Right ventricle myocardium superior (tissue), 1 donor: ENCODE measurements at regions not wholly inside any gene's neighbourhood (a gene's known extent, or its start where the extent isn't known, plus 50 kb on each side); places are given as distances from the start of the nearest gene placed in this dataset.
"Not testable (repeated sequence)": the region's sequence is repeated elsewhere in the genome, so short reads cannot be mapped to it uniquely, and the experiment has no call there.

ENCODE experiments used
- ATAC-seq: fragments of 200-7000 bp; cut with Tn5 transposase; one replicate; pipeline ENCODE4 v1.9.1; 2020; ENCODE audit warnings: mild to moderate bottlenecking; ENCODE audit not compliant: poor library complexity
- DNase-seq: peaks from one replicate; pipeline ENCODE4 v3.0.0-alpha.2; 2020
- intact Hi-C: fragments of 100-400 bp; cut with DNase I; formaldehyde crosslinking; loops from one replicate; pipeline ENCODE4 v1.11.2; 2022
- donor health status: DM: no; HTN: yes; CAD: no; lungs with severe emphysema.

DNA sequence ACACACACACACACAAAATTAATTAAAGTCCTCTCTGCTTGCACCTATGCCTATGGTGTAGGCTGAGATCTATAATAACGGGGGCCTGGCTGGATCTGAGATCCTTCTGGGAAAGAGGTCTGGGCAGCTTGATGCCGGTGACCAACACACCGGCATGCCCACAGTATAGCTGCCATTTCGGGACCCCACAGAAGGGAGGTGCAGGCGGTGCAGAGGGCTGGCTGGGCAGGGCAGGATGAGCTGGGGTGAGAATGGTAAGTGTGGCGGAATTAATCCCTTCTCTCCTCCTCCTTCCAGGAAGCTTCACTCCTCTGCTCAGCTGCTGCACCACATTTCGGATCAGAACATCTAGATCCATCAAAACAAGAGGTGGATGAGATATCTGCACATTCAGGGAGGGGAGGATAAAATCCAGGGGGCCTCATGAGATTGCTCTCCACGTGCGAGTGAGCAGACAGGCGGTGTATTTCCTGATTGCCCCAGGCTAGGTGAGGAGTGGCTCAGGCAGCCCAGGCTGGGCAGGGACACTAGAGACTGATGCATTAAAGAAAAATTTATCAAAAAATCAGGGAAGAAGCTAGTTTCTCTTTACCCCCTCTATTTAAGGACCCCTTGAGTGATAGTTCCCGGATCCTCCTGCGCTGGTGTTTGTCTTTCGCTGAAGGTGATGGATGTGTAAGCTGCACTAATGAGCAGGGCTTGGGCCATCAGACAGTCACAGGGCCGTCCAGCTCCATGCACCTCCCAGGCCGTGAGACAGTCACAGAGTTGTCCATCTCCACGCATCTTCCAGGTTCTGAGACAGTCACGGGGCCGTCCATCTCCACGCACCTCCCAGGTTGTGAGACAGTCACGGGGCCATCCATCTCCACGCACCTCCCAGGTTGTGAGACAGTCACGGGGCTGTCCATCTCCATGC lies 449.9 kb downstream of the PTPRU start:
- intact Hi-C loops: no loop called here
- ATAC-seq: no peak
- no peak for DNase-seq

GRCh38 chr1:29685387-29685786 lies 449.1 kb downstream of the PTPRU start:
- ATAC-seq: no peak
- intact Hi-C loops: no loop called here

GRCh38 chr1:29684141-29684540 lies 447.8 kb downstream of the PTPRU start:
- DNase-seq (no peak), ATAC-seq (no peak)
- intact Hi-C loops: no loop called here

More at GRCh38 chr1:29685387-29685786, 449.1 kb downstream of the PTPRU start:
- no peak for DNase-seq

- no peak for DNase-seq
- intact Hi-C loops: no loop called here
- no peak for ATAC-seq
Observed at GRCh38 chr1:29683472-29683871, 447.1 kb downstream of the PTPRU start.

- DNase-seq: no peak
- intact Hi-C loops: no loop called here
- ATAC-seq: peak; percentile 61
Observed at GRCh38 chr1:29682919-29683295, 446.6 kb downstream of the PTPRU start.

DNA sequence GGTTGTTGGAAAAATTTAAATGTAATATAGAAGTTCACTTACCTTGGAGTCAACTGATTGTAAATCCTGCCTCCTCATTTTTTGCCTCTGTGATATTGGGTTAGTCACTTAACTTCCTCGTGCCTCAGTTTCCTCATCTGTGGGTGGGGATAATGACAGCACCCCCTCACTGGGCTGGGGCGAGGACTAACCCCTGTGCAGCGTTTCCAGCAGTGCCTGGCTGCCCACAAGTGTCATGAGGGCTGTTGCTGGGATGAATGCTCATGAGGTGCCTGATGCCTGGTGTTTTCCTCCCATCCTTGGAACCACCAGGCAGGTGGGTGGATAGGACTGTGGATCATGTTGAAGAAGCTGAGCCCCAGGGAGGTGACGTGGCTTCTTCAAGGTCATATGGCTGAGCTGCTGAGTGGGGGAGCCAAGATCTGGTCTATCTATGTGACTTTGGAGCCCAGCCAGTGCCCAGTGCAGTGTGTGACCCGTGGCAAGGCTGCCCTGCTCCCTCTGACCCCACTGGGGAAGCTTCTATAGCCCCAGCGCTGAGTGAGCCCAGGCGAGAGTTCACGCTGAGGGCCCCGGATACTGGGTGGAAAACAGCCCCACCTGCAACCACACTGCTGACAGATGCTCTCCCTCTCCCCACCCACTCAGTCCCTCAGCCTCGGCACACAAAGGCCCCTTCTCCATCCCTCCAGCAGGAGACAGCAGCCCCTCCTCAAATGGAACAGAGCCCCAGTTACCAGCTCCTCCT lies 446.0 kb downstream of the PTPRU start:
- ATAC-seq (no peak), DNase-seq (no peak)
- intact Hi-C loops: no loop called here

GRCh38 chr1:29681416-29681815 lies 445.1 kb downstream of the PTPRU start:
- DNase-seq, intact Hi-C loops, ATAC-seq: not testable (repeated sequence)

- no peak for DNase-seq
- intact Hi-C loops: no loop called here
- no peak for ATAC-seq
Observed at GRCh38 chr1:29679828-29680558, 443.7 kb downstream of the PTPRU start.

DNA sequence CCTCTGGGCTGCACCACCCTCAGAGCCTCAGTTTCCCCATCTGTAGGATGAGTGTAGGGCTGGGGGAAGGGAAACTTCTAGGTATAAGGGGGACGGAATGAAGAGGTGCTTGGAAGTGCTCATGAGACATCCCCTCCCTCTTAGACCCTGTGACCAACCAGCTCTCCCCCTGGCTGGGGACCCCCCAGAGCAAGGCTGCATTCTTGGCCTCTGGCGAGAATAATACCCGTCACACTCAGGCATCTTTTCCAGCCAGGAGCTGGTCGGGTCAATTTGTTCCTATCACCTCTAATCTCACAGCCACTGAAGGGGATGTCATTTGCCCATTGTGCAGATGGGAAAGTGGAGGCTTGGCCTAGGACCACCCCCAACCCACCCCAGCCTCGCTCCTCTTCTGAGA lies 443.0 kb downstream of the PTPRU start:
- no peak for DNase-seq
- intact Hi-C loops: no loop called here
- ATAC-seq: no peak

- intact Hi-C loops: no loop called here
- ATAC-seq (no peak), DNase-seq (no peak)
Observed at GRCh38 chr1:29677028-29678024, 441.0 kb downstream of the PTPRU start.

GRCh38 chr1:29676496-29676895 lies 440.2 kb downstream of the PTPRU start:
- intact Hi-C loops: no loop called here
- ATAC-seq (no peak), DNase-seq (no peak)

DNA sequence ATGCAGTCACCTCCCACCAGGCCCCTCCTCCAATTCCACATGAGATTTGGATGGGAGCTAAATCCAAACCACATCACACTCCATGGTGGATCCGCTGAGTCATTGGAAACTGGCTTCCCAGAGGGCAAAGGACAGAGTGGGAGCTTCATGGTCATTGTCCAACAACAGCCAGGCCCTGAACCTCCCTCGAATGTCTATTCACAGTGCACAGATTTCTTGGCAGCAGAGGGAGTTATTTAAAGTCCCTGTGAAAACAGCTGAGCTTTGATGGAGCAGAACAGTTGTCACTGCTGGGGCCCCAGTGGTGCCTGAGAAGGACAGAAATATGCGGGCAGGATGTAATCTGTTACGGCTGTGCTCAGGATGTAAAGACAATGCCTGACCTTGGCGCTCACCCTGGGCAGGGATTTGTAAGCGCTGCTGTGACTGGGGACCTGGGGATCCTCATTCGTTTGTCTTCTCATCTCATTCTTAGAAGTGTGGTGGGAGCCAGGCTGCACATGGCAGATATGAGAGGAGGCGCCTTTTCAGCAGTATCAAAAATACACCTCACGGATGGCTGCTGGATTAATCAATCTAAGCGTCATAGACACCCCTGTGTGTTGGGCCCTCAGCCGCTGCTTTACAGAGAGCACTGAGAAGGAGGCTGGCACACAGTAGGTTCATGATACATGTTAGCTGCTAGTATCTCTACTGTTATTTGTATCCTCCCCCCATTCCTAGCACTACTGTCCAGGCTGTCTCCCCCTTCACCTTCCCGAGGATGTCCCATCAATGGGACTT lies 439.4 kb downstream of the PTPRU start:
- DNase-seq: no peak
- intact Hi-C loops: no loop called here
- ATAC-seq: peak; percentile 81

DNA sequence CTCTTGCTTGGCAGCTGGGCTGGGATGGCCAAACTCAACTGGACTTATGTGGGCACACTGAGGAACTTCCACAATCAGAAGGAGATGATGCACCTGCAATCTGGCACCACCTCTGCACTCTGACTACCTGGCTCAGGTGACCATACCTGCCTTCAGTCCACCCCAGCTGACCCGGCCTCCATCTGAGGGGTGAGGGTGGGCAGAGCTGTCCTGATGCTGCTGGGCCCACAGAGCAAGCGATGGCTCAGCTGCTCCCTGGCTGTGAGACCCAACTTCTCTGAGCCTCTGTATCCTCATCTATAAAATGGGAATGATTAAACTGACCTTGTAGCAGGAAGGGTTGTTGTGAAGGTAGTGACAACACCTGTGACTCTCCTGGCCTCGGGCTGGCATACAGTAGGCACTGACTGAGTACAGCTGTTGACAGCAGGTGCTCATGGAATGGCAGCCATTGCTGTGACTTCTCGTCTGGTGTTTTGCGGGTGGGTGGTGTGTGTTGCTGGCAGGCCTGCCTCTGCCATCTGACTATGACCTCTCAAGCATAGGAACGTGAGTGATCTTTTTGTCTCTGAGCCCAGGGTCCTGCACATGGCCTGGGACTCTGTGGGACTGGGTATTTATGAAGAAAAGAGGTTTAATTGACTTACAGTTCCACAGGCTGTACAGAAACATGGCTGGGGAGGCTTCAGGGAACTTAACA lies 438.5 kb downstream of the PTPRU start:
- DNase-seq (no peak), ATAC-seq (no peak)
- intact Hi-C loops: no loop called here

DNA sequence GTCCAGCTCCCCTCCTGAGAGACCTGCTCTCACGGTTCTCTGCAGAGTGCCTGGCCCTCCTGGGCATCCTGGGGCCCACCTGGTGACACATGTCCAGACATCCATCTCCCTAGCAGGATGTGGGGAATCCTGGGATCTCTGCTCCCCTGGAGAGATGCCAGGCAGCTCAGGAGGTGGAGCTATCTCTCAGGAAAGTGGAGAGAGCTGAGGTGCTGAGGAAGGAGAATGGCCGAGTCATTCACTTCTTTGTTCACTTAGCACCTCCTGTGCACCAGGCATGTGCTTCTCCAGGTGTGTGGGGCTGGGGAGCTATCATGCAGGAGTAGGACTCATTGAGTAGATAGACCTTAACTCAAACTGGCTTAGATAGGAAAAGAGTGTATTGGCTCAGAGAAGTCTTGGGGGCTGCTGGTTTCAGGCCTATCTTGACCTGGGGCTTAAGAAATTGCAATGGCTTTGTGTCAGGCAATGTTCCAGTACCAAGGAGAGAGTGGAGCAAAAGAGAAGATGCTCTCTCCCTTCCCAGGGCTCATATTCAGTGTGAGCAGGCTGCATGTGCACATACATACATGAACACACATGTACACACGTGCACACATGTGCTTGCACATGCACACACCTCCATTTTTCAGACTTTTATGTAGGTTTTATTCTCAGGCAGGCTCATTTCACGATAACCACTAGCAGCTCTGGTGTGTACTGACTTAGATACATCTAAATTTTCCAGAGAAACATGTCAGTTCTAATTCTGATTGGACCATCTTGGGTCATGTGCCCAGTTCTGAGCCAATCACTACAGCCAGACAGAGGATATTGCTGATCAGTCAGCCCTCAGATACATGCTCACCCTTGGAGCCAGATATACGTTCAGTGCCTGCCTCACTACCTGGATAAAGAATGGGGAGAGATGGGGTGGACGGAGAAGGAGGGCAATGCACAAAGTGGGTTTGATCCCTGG lies 437.6 kb downstream of the PTPRU start:
- intact Hi-C loops: no loop called here
- ATAC-seq (no peak), DNase-seq (no peak)

- ATAC-seq (no peak), DNase-seq (no peak)
- intact Hi-C loops: no loop called here
Observed at GRCh38 chr1:29673228-29673500, 436.8 kb downstream of the PTPRU start.
